ENCODE measurements at regions not wholly inside any gene's neighbourhood (a gene's known extent, or its start where the extent isn't known, plus 50 kb on each side); places are given as distances from the start of the nearest gene placed in this dataset.
"Not testable (repeated sequence)": the region's sequence is repeated elsewhere in the genome, so short reads cannot be mapped to it uniquely, and the experiment has no call there.

- Histone ChIP-seq H3K4me2 (ENCODE audit: low read length) (no peak overlapping the region), H3K36me3 (ENCODE audit: insufficient read depth, low read length) (no peaks in the 10 kb centered on the region), H3K4me3 (ENCODE audit: insufficient read depth, low read depth, low read length) (no peak overlapping the region), H3K27me3 (ENCODE audit: insufficient read depth, low read length) (no peaks in the 10 kb centered on the region), H3K79me2 (ENCODE audit: insufficient read depth, low read length) (no peaks in the 10 kb centered on the region), H4K20me1 (ENCODE audit: insufficient read depth, low read length) (no peaks in the 10 kb centered on the region), H3K9me3 (ENCODE audit: insufficient read depth, low read depth, low read length) (no peaks in the 10 kb centered on the region), H3K4me1 (ENCODE audit: insufficient read depth, low read length) (no peaks in the 10 kb centered on the region), H3K9ac (ENCODE audit: low read length) (no peak overlapping the region), H2AFZ (ENCODE audit: low read depth, low read length) (no peak overlapping the region), H3K27ac (ENCODE audit: low read depth, low read length) (no peak overlapping the region)
- H3K4me3 Mint-ChIP-seq (ENCODE audit: unreplicated experiment), result no peak overlapping the region
- no peak for DNase-seq (ENCODE audit: low read depth)
- no peak for FAIRE-seq
- TF ChIP-seq CTCF (IDR thresholded peaks at IDR 0.05; ENCODE audit: insufficient read depth, low read depth, low read length), result no peak
- H3K9me3 Mint-ChIP-seq (ENCODE audit: unreplicated experiment), result no peaks in the 10 kb centered on the region
- no peaks in the 10 kb centered on the region for H3K27me3 Mint-ChIP-seq (ENCODE audit: low read depth, unreplicated experiment)
- no peaks in the 10 kb centered on the region for H3K4me1 Mint-ChIP-seq (ENCODE audit: low read depth, unreplicated experiment)
- H3K27ac Mint-ChIP-seq (ENCODE audit: unreplicated experiment), result no peak overlapping the region
- no peaks in the 10 kb centered on the region for H3K36me3 Mint-ChIP-seq (ENCODE audit: low read depth, unreplicated experiment)
These were observed 326.5 kb downstream of the FLRT2 start for GRCh38 chr14:85856430-85856829.

- H4K20me1 ChIP-seq (ENCODE audit: insufficient read depth, low read length), result no peaks in the 10 kb centered on the region
- no peak overlapping the region for H3K4me3 ChIP-seq (ENCODE audit: insufficient read depth, low read depth, low read length)
- no peaks in the 10 kb centered on the region for H3K36me3 Mint-ChIP-seq (ENCODE audit: low read depth, unreplicated experiment)
- TF ChIP-seq EZH2 (IDR thresholded peaks at IDR 0.05; ENCODE audit: insufficient read depth, low read length), result no peak
- TF ChIP-seq CTCF (IDR thresholded peaks at IDR 0.05; ENCODE audit: insufficient read depth, low read depth, low read length), result no peak
- H3K27ac ChIP-seq (ENCODE audit: low read depth, low read length), result no peak overlapping the region
- H3K27ac Mint-ChIP-seq (ENCODE audit: unreplicated experiment), result no peak overlapping the region
- H3K4me2 ChIP-seq (ENCODE audit: low read length), result no peak overlapping the region
- H3K9me3 Mint-ChIP-seq (ENCODE audit: unreplicated experiment), result no peaks in the 10 kb centered on the region
- no peak overlapping the region for H3K9ac ChIP-seq (ENCODE audit: low read length)
- FAIRE-seq (no peak), DNase-seq (ENCODE audit: low read depth) (no peak)
- H3K4me3 Mint-ChIP-seq (ENCODE audit: unreplicated experiment), result no peak overlapping the region
- no peaks in the 10 kb centered on the region for H3K79me2 ChIP-seq (ENCODE audit: insufficient read depth, low read length)
- H3K4me1 Mint-ChIP-seq (ENCODE audit: low read depth, unreplicated experiment), result no peaks in the 10 kb centered on the region
- H3K27me3 ChIP-seq (ENCODE audit: insufficient read depth, low read length), result no peaks in the 10 kb centered on the region
- no peaks in the 10 kb centered on the region for H3K36me3 ChIP-seq (ENCODE audit: insufficient read depth, low read length)
- no peaks in the 10 kb centered on the region for H3K4me1 ChIP-seq (ENCODE audit: insufficient read depth, low read length)
- H3K27me3 Mint-ChIP-seq (ENCODE audit: low read depth, unreplicated experiment), result no peaks in the 10 kb centered on the region
- H2AFZ ChIP-seq (ENCODE audit: low read depth, low read length), result no peak overlapping the region
- H3K9me3 ChIP-seq (ENCODE audit: insufficient read depth, low read depth, low read length), result no peaks in the 10 kb centered on the region
These were observed 324.1 kb downstream of the FLRT2 start for GRCh38 chr14:85853996-85854526.

GRCh38 chr14:85852906-85853305, 323.0 kb downstream of the FLRT2 start:
- no peak overlapping the region for H3K27ac Mint-ChIP-seq (ENCODE audit: unreplicated experiment)
- no peaks in the 10 kb centered on the region for H3K9me3 Mint-ChIP-seq (ENCODE audit: unreplicated experiment)
- H3K4me1 ChIP-seq (ENCODE audit: insufficient read depth, low read length), result no peaks in the 10 kb centered on the region
- no peak overlapping the region for H3K4me3 ChIP-seq (ENCODE audit: insufficient read depth, low read depth, low read length)
- H3K4me3 Mint-ChIP-seq (ENCODE audit: unreplicated experiment), result no peak overlapping the region
- H2AFZ ChIP-seq (ENCODE audit: low read depth, low read length), result no peak overlapping the region
- H3K27me3 ChIP-seq (ENCODE audit: insufficient read depth, low read length), result no peaks in the 10 kb centered on the region
- H3K9ac ChIP-seq (ENCODE audit: low read length), result no peak overlapping the region
- H3K27me3 Mint-ChIP-seq (ENCODE audit: low read depth, unreplicated experiment), result no peaks in the 10 kb centered on the region
- H3K4me1 Mint-ChIP-seq (ENCODE audit: low read depth, unreplicated experiment), result no peaks in the 10 kb centered on the region
- no peaks in the 10 kb centered on the region for H4K20me1 ChIP-seq (ENCODE audit: insufficient read depth, low read length)
- TF ChIP-seq EZH2 (IDR thresholded peaks at IDR 0.05; ENCODE audit: insufficient read depth, low read length) (no peak), CTCF (IDR thresholded peaks at IDR 0.05; ENCODE audit: insufficient read depth, low read depth, low read length) (no peak)
- no peak overlapping the region for H3K27ac ChIP-seq (ENCODE audit: low read depth, low read length)
- H3K36me3 ChIP-seq (ENCODE audit: insufficient read depth, low read length), result no peaks in the 10 kb centered on the region
- H3K36me3 Mint-ChIP-seq (ENCODE audit: low read depth, unreplicated experiment), result no peaks in the 10 kb centered on the region
- H3K4me2 ChIP-seq (ENCODE audit: low read length), result no peak overlapping the region
- FAIRE-seq (no peak), DNase-seq (ENCODE audit: low read depth) (no peak)
- no peaks in the 10 kb centered on the region for H3K79me2 ChIP-seq (ENCODE audit: insufficient read depth, low read length)
- H3K9me3 ChIP-seq (ENCODE audit: insufficient read depth, low read depth, low read length), result no peaks in the 10 kb centered on the region

GRCh38 chr14:85852123-85852522, 322.2 kb downstream of the FLRT2 start:
- not testable (repeated sequence) for H3K9ac ChIP-seq (ENCODE audit: low read length); H3K36me3 Mint-ChIP-seq (ENCODE audit: low read depth, unreplicated experiment); H3K79me2 ChIP-seq (ENCODE audit: insufficient read depth, low read length); H3K4me3 ChIP-seq (ENCODE audit: insufficient read depth, low read depth, low read length); H2AFZ ChIP-seq (ENCODE audit: low read depth, low read length); H3K27me3 Mint-ChIP-seq (ENCODE audit: low read depth, unreplicated experiment); DNase-seq (ENCODE audit: low read depth); H3K9me3 Mint-ChIP-seq (ENCODE audit: unreplicated experiment); H3K4me1 ChIP-seq (ENCODE audit: insufficient read depth, low read length); H3K27me3 ChIP-seq (ENCODE audit: insufficient read depth, low read length); H3K4me3 Mint-ChIP-seq (ENCODE audit: unreplicated experiment); H3K36me3 ChIP-seq (ENCODE audit: insufficient read depth, low read length); H3K9me3 ChIP-seq (ENCODE audit: insufficient read depth, low read depth, low read length); FAIRE-seq; H3K27ac ChIP-seq (ENCODE audit: low read depth, low read length); H3K27ac Mint-ChIP-seq (ENCODE audit: unreplicated experiment); H3K4me2 ChIP-seq (ENCODE audit: low read length); H4K20me1 ChIP-seq (ENCODE audit: insufficient read depth, low read length); H3K4me1 Mint-ChIP-seq (ENCODE audit: low read depth, unreplicated experiment)
